Gastroesophageal sphincter (tissue), 4 donors: ENCODE measurements at regions not wholly inside any gene's neighbourhood (a gene's known extent, or its start where the extent isn't known, plus 50 kb on each side); places are given as distances from the start of the nearest gene placed in this dataset.

Source experiments
- ATAC-seq: fragments of 150-250 bp; one replicate; pipeline ENCODE4 v1.9.1; 2016; ENCODE audit warnings: mild to moderate bottlenecking, moderate library complexity
- H3K27ac ChIP-seq, 4 donors: fragments of 200-600 bp; sonication (generic) in 3 of 4; 1 replicate in 3 of 4; 2 replicates in 1 of 4; pipeline ENCODE4 v1.5.1; 2016 to 2019
- H3K27me3 ChIP-seq: fragments of 200-600 bp; sonication (generic); one replicate; pipeline ENCODE4 v1.5.1; 2019
- H3K36me3 ChIP-seq, 2 donors: fragments of 200-600 bp; sonication (generic); one replicate each; pipeline ENCODE4 v1.5.1; 2019; ENCODE audit warnings: control low read depth in 1 of 2
- H3K4me1 ChIP-seq, 3 donors: fragments of 200-600 bp; sonication (generic); 1 replicate in 2 of 3; 2 replicates in 1 of 3; pipeline ENCODE4 v1.5.1; 2016 to 2019; ENCODE audit warnings: control low read depth in 2 of 3
- H3K4me3 ChIP-seq, 2 donors: fragments of 200-600 bp; sonication (generic); one replicate each; pipeline ENCODE4 v1.5.1; 2019; ENCODE audit warnings: mild to moderate bottlenecking in 1 of 2, moderate library complexity in 1 of 2
- H3K9me3 ChIP-seq, 3 donors: fragments of 200-600 bp; sonication (generic); one replicate each; pipeline ENCODE4 v1.5.1; 2017 to 2019; ENCODE audit warnings: control low read depth in 2 of 3
- EP300 ChIP-seq: sonication (generic); formaldehyde crosslinking; IDR thresholded peaks from one replicate; pipeline ENCODE4 v1.6.1; 2017; ENCODE audit warnings: antibody characterized with exemption, mild to moderate bottlenecking
- POLR2A ChIP-seq, 2 donors: fragments of 450-650 bp; IDR thresholded peaks; one replicate each; pipeline ENCODE4 v1.6.1; 2017; ENCODE audit warnings: antibody characterized with exemption in 2 of 2, mild to moderate bottlenecking in 2 of 2, moderate library complexity in 1 of 2
- POLR2AphosphoS5 ChIP-seq: sonication (generic); formaldehyde crosslinking; IDR thresholded peaks from one replicate; pipeline ENCODE4 v1.6.1; 2017; ENCODE audit warnings: antibody characterized with exemption
- WGBS, 2 donors: methylation state at CpG; one replicate each; pipeline ENCODE4 v1.1.5; 2018; ENCODE audit warnings: low coverage in 1 of 2; 5-methylcytosine and 5-hydroxymethylcytosine counted together
- TF ChIP-seq, protein P1 (sequence below), 4 experiments: fragments of 200-600 bp in 2 of 4; fragments of 450-650 bp in 2 of 4; sonication (generic) in 1 of 4; IDR thresholded peaks; one replicate each; pipeline ENCODE4 v1.5.1; 2017 to 2019; ENCODE audit warnings: antibody characterized with exemption in 4 of 4, mild to moderate bottlenecking in 2 of 4, moderate library complexity in 2 of 4

GRCh38 chr11:81585390-81585933, 1148.2 kb downstream of the FAM181B start:
- 83 to 100% methylated on average over 2 of the region's 2 CpGs for WGBS, 2 donors
- no peaks in the 10 kb centered on the region for H3K36me3 ChIP-seq
- no peaks in the 10 kb centered on the region for H3K9me3 ChIP-seq
- H3K4me1 ChIP-seq: no peaks in the 10 kb centered on the region
- H3K4me3 ChIP-seq: no peak overlapping the region
- H3K27ac ChIP-seq: no peak overlapping the region
- H3K27me3 ChIP-seq: no peaks in the 10 kb centered on the region
- no peak for ATAC-seq
- TF ChIP-seq POLR2A (IDR thresholded peaks at IDR 0.05) (no peak), POLR2AphosphoS5 (no peak), EP300 (no peak)
- TF ChIP-seq, protein P1, sequence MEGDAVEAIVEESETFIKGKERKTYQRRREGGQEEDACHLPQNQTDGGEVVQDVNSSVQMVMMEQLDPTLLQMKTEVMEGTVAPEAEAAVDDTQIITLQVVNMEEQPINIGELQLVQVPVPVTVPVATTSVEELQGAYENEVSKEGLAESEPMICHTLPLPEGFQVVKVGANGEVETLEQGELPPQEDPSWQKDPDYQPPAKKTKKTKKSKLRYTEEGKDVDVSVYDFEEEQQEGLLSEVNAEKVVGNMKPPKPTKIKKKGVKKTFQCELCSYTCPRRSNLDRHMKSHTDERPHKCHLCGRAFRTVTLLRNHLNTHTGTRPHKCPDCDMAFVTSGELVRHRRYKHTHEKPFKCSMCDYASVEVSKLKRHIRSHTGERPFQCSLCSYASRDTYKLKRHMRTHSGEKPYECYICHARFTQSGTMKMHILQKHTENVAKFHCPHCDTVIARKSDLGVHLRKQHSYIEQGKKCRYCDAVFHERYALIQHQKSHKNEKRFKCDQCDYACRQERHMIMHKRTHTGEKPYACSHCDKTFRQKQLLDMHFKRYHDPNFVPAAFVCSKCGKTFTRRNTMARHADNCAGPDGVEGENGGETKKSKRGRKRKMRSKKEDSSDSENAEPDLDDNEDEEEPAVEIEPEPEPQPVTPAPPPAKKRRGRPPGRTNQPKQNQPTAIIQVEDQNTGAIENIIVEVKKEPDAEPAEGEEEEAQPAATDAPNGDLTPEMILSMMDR (IDR thresholded peaks at IDR 0.05): no peak

GRCh38 chr11:81579339-81579738, 1154.3 kb downstream of the FAM181B start:
- Histone ChIP-seq H3K4me1 (no peaks in the 10 kb centered on the region), H3K36me3 (no peaks in the 10 kb centered on the region), H3K27ac (no peak overlapping the region), H3K4me3 (no peak overlapping the region), H3K9me3 (no peaks in the 10 kb centered on the region), H3K27me3 (no peaks in the 10 kb centered on the region)
- no peak for TF ChIP-seq EP300
- no peak for TF ChIP-seq POLR2A (IDR thresholded peaks at IDR 0.05)
- TF ChIP-seq, protein P1 (IDR thresholded peaks at IDR 0.05): no peak
- TF ChIP-seq POLR2AphosphoS5: no peak
- WGBS, 2 donors: 29 to 36% methylated on average over 2 of the region's 2 CpGs
- ATAC-seq: no peak

DNA sequence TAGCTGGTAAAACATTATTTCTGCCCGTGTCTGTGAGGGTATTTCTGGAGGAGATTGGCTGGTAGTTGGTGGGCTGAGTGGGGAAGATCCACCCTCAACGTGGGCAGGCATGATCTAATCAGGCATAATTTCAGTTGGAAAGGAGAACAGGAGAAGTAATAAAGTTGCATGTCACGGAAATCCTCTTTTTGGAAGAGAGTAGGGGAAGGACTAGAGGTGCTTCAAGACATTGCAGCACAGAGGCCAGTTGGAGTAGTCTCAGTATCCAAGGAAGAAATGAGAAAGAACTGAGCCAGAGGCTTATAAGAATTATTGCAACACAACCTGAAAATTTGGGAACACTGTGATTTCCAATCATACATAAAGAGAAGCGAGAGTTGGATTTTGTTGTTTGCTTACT, 1155.1 kb downstream of the FAM181B start:
- TF ChIP-seq EP300 (no peak), POLR2A (IDR thresholded peaks at IDR 0.05) (no peak), POLR2AphosphoS5 (no peak)
- TF ChIP-seq, protein P1 (IDR thresholded peaks at IDR 0.05): no peak

DNA sequence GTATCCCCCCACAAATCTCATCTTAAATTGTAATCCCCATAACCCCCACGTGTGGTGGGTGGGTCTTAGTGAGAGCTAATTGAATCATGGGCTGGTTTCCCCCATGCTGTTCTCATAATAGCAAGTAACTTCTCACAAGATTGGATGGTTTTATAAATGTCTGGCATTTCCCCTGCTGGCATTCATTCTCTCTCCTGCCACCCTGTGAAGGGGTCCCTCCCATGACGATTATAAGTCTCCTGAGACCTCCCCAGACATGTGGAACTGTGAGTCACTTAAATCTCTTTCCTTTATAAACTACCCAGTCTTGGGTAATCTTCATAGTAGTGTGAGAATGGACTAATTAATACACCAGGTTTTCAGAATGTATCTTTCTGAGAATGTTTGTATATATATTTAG, 1159.4 kb downstream of the FAM181B start:
- H3K4me1 ChIP-seq: no peaks in the 10 kb centered on the region
- no peaks in the 10 kb centered on the region for H3K36me3 ChIP-seq
- H3K4me3 ChIP-seq: no peak overlapping the region
- WGBS, 2 donors: 49 to 59% methylated on average over 2 of the region's 2 CpGs
- no peak for ATAC-seq
- no peak overlapping the region for H3K27ac ChIP-seq
- no peaks in the 10 kb centered on the region for H3K9me3 ChIP-seq
- TF ChIP-seq POLR2AphosphoS5: no peak
- no peak for TF ChIP-seq EP300
- TF ChIP-seq, protein P1 (IDR thresholded peaks at IDR 0.05): no peak
- no peak for TF ChIP-seq POLR2A (IDR thresholded peaks at IDR 0.05)
- H3K27me3 ChIP-seq: no peaks in the 10 kb centered on the region

More for the DNA sequence above, 1155.1 kb downstream of the FAM181B start:
- Histone ChIP-seq H3K36me3 (no peaks in the 10 kb centered on the region), H3K27ac (no peak overlapping the region), H3K4me3 (no peak overlapping the region), H3K9me3 (no peaks in the 10 kb centered on the region), H3K4me1 (no peaks in the 10 kb centered on the region), H3K27me3 (no peaks in the 10 kb centered on the region)
- no peak for ATAC-seq
- WGBS, 2 donors: 49 to 71% methylated on average over 4 of the region's 4 CpGs

- Histone ChIP-seq H3K4me1 (no peaks in the 10 kb centered on the region), H3K9me3 (no peaks in the 10 kb centered on the region), H3K27ac (no peak overlapping the region), H3K4me3 (no peak overlapping the region), H3K36me3 (no peaks in the 10 kb centered on the region), H3K27me3 (no peaks in the 10 kb centered on the region)
- 29 to 38% methylated on average over 1 of the region's 1 CpG for WGBS, 2 donors
- TF ChIP-seq, protein P1 (IDR thresholded peaks at IDR 0.05): no peak
- TF ChIP-seq POLR2A (IDR thresholded peaks at IDR 0.05): no peak
- no peak for TF ChIP-seq POLR2AphosphoS5
- TF ChIP-seq EP300: no peak
- ATAC-seq: no peak
Observed at GRCh38 chr11:81573367-81573766, 1160.3 kb downstream of the FAM181B start.
